Left lung (tissue), 4 donors: ENCODE measurements at regions not wholly inside any gene's neighbourhood (a gene's known extent, or its start where the extent isn't known, plus 50 kb on each side); places are given as distances from the start of the nearest gene placed in this dataset.
A peak's percentile ranks its signal among the peaks of the same experiment; 100 is the strongest.

Experiments used
- ATAC-seq: fragments of 200-7000 bp; cut with Tn5 transposase; one replicate; pipeline ENCODE4 v1.9.1; 2020; ENCODE audit warnings: moderate library complexity
- DNase-seq, 4 donors: peaks; one replicate each; pipeline ENCODE4 v3.0.0-alpha.2; 2013 to 2020
- H3K27ac ChIP-seq, 2 donors: fragments of 200-600 bp; sonication (generic) in 1 of 2; one replicate each; pipeline versions ENCODE4 v1.5.0 to v1.8.0; 2020 to 2021
- H3K27me3 ChIP-seq, 2 donors: fragments of 200-600 bp; sonication (generic) in 1 of 2; one replicate each; pipeline versions ENCODE4 v1.5.0 to v1.8.0; 2020 to 2021
- H3K36me3 ChIP-seq, 2 donors: fragments of 200-600 bp; sonication (generic) in 1 of 2; one replicate each; pipeline versions ENCODE4 v1.5.0 to v1.8.0; 2020 to 2021
- H3K4me1 ChIP-seq, 2 donors: fragments of 200-600 bp; one replicate each; pipeline ENCODE4 v1.8.0; 2021
- H3K4me3 ChIP-seq, 2 donors: fragments of 200-600 bp; sonication (generic) in 1 of 2; one replicate each; pipeline versions ENCODE4 v1.5.0 to v1.8.0; 2020 to 2021; ENCODE audit warnings: mild to moderate bottlenecking in 1 of 2
- H3K9me3 ChIP-seq, 2 donors: fragments of 200-600 bp; sonication (generic) in 1 of 2; one replicate each; pipeline versions ENCODE4 v1.5.0 to v1.8.0; 2020 to 2021
- intact Hi-C, 2 donors: fragments of 100-400 bp; cut with DNase I; formaldehyde crosslinking; loops; one replicate each; pipeline versions ENCODE4 v1.11.2 to v1.14.2; 2022
- TF ChIP-seq, protein P1 (sequence below), 2 donors: fragments of 200-600 bp; sonication (generic) in 1 of 2; IDR thresholded peaks; one replicate each; pipeline versions ENCODE4 v1.5.0 to v1.8.0; 2021; ENCODE audit warnings: antibody characterized with exemption in 2 of 2
- donor health status: DM: no; HTN: yes; CAD: no.
- donor health status: DM: no; HTN: no; CAD: no.

DNA sequence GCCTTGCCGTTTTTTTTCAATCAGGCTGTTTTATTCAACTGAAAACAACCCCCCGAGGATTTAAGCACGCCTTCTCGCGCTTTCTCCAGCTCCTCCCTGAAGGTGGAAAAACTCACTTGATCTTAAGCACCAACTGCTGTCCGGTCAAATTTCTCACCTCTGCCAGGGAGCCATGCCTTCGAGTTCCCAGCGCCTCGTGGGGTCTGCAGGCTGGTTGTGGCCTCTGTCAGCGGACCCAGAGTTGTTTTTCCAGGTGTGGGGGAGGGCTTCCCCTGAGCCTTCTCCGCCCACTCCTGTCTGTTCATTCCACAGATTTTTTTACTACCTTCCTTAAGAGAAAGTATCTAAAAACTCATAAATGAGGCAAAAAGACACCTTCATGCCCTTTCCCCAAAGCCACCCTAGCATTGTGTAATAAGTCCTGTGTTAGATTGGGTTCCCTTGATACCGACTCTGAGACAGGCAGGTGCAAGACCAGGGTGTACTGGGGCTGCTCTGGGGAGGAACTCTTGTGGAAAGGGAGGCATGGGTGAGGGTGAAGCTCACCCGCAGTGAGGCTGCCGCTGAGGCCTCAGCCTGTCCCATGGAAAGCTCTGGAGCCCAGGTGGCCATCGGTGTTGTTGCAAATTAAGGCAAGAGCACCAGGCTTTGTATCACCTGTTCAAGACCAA, 101.6 kb downstream of the AXIN2 start:
- Histone ChIP-seq H3K9me3 (no peaks in the 10 kb centered on the region), H3K4me3 (no peak overlapping the region), H3K27me3 (no peaks in the 10 kb centered on the region), H3K27ac (no peak overlapping the region), H3K4me1 (peaks cover 0 to 9% of the 10 kb centered on the region in 2 donors), H3K36me3 (no peaks in the 10 kb centered on the region)
- ATAC-seq (no peak), DNase-seq (no peak)
- intact Hi-C loops: loop anchor here in 1 of 2 donors (10.0 kb wide), 1 partner anchor 95 kb away; no protein-coding TSS in a partner anchor
- TF ChIP-seq, protein P1, sequence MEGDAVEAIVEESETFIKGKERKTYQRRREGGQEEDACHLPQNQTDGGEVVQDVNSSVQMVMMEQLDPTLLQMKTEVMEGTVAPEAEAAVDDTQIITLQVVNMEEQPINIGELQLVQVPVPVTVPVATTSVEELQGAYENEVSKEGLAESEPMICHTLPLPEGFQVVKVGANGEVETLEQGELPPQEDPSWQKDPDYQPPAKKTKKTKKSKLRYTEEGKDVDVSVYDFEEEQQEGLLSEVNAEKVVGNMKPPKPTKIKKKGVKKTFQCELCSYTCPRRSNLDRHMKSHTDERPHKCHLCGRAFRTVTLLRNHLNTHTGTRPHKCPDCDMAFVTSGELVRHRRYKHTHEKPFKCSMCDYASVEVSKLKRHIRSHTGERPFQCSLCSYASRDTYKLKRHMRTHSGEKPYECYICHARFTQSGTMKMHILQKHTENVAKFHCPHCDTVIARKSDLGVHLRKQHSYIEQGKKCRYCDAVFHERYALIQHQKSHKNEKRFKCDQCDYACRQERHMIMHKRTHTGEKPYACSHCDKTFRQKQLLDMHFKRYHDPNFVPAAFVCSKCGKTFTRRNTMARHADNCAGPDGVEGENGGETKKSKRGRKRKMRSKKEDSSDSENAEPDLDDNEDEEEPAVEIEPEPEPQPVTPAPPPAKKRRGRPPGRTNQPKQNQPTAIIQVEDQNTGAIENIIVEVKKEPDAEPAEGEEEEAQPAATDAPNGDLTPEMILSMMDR (IDR thresholded peaks at IDR 0.05): no peak

DNA sequence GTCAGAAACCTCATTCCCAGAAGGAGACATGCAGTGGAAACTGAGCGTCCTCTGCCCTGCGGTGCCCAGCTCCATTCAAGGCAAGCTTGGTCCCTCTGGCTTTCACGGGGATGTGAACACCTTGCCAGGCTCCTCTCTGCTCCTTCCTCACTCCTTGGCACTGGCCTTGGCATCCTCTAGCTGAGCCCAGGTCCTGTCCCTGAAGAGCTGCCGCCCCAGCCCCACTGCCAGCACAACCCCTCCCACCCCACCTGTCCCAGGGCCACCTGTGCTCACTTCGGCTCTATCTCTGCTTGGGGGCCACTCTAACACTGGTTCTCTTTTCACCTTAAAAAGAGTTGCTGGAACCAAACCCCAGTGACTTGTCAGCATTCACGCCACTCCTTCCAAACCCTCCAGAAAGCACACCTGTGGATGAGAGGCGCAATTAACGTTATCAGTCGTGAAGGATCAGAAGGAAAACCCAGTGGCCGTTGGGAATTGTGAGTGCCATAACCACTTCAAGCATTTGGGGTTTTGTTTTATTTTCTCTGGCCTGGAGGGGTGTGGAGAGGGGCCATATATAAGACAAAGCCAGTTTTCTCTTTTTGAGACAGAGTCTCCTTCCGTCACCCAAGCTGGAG, 103.7 kb downstream of the AXIN2 start:
- Histone ChIP-seq H3K9me3 (no peaks in the 10 kb centered on the region), H3K4me3 (no peak overlapping the region), H3K36me3 (no peaks in the 10 kb centered on the region), H3K27ac (no peak overlapping the region), H3K27me3 (no peaks in the 10 kb centered on the region), H3K4me1 (peaks cover 0 to 9% of the 10 kb centered on the region in 2 donors)
- TF ChIP-seq, protein P1 (IDR thresholded peaks at IDR 0.05): no peak
- ATAC-seq (peak; percentile 4), DNase-seq (no peak)
- intact Hi-C loops: loop anchor here in 1 of 2 donors (10.0 kb wide), 1 partner anchor 97 kb away; no protein-coding TSS in a partner anchor

DNA sequence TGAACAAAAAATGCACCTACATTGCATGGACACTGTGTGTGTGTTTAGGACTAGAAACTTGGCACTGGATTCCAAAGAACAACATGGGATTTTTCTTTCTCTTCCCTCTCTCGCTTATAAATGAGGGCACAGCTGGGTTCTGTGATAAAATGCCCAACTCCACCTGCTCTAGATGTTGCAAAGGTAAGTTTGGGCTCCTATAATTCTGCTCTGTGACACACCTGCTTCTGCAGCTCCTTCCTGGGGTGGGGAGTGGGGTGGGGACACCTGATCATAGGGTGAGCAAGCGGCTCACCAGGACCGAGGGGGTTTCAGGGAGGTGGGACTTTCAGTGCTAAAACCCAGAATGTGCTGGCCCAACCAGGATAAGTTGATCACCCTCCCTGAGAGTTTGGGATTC, 104.3 kb downstream of the AXIN2 start:
- no peak for DNase-seq
- Histone ChIP-seq H3K36me3 (no peaks in the 10 kb centered on the region), H3K4me1 (peaks cover 0 to 9% of the 10 kb centered on the region in 2 donors), H3K9me3 (no peaks in the 10 kb centered on the region), H3K27ac (no peak overlapping the region), H3K27me3 (no peaks in the 10 kb centered on the region), H3K4me3 (no peak overlapping the region)
- no peak for ATAC-seq
- intact Hi-C loops: loop anchor here in 1 of 2 donors (10.0 kb wide), 1 partner anchor 98 kb away; no protein-coding TSS in a partner anchor
- TF ChIP-seq, protein P1 (IDR thresholded peaks at IDR 0.05): no peak

DNA sequence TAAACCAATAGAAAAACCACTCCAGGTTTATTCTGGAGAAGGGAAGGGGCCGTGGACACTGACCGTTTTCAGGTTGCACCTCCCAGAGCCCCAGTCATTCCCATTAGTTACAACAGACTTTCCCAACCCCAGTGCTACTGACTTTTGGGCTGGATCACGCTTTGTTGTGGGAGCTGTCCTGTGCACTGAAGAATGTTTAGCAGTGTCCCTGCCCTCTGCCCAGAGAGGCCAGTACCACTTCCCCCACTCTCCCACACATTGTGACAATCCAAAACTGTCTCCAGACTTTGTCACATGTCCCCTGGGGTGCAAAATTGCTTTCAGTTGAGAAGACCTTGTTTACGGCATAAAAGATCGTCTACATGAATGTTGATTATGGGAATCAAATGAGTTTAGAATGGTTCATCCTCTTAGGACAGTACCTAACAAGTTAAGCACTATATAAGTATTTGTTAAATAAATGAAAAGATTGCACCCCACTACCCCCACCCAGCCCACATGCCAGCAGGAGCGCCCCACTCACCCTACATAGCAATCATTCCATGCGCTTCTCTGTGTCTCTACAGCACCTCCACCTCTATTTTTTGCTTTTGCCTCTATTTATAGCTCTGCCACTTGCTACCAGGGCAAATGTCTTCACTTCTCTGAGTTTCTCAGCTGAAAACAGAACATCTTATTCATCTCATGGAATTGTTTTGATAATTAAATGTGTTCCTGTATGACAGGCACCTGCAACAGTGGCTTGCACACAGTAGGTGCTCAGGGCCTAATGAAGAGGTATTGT, 104.9 kb downstream of the AXIN2 start:
- DNase-seq (no peak), ATAC-seq (peak; percentile 48)
- Histone ChIP-seq H3K27ac (no peak overlapping the region), H3K36me3 (no peaks in the 10 kb centered on the region), H3K4me1 (peaks cover 0 to 9% of the 10 kb centered on the region in 2 donors), H3K27me3 (no peaks in the 10 kb centered on the region), H3K9me3 (no peaks in the 10 kb centered on the region), H3K4me3 (no peak overlapping the region)
- intact Hi-C loops: loop anchor here in 1 of 2 donors (10.0 kb wide), 1 partner anchor 98 kb away; no protein-coding TSS in a partner anchor
- TF ChIP-seq, protein P1 (IDR thresholded peaks at IDR 0.05): no peak

DNA sequence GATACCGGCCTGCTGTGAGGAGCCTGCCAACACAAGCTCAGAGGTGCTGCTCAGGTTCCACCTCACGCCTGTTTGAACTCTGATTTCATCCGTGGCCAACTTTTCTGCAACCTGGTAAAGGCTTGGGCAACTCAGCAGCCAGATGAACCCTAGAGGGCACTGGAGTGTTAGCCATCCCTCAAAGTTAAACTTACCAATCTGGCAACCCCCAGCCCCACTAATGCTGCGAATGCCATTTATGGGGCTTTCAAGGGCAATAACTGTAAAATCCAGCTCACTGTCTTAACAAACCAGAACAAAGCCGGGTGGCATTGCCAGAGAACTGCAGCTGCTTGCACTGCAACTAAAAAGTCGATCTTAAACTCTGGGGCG, 105.5 kb downstream of the AXIN2 start:
- DNase-seq: peak in 1 of 4 donors; percentile 58
- Histone ChIP-seq H3K27me3 (no peaks in the 10 kb centered on the region), H3K9me3 (no peaks in the 10 kb centered on the region), H3K4me3 (no peak overlapping the region), H3K36me3 (no peaks in the 10 kb centered on the region), H3K4me1 (peaks cover 0 to 9% of the 10 kb centered on the region in 2 donors), H3K27ac (no peak overlapping the region)
- intact Hi-C loops: loop anchor here in 1 of 2 donors (10.0 kb wide), 1 partner anchor 99 kb away; no protein-coding TSS in a partner anchor
- ATAC-seq: peak; percentile 82
- TF ChIP-seq, protein P1 (IDR thresholded peaks at IDR 0.05): peak in 1 of 2 donors; percentile 21
